ENCODE measurements at regions not wholly inside any gene's neighbourhood (a gene's known extent, or its start where the extent isn't known, plus 50 kb on each side); places are given as distances from the start of the nearest gene placed in this dataset.

DNA sequence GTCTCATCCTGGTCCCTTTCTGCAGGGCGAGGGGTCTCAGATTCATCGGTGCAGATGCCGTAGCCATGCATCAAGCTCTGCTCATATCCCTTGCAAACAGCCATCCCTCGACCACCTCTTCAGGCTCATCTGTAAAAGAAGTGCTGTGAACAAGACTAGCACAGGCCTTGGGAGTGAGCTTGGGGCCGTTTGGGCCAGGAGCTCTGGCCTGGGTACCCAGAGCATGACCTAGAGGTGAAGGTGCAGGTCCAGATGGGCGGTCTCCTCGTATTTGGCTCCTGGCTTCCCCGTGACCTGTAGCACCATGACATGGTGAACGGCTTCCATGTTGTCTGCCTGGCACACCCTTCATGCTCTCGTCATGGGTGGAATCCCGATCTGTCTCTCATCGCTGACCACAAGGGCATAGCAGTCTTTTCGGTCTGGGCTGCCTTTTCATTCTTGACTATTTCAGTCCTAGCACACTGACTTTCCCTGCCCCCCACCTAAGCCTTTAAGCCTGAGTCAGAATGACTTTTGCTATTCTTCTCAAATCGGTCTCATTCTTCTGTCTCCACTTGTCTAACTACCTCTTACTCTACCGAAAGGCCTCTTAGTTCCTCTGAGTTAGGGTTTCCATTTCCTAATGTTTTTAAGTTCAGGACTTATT lies 216.0 kb downstream of the FOXL1 start:
- no peak for DNase-seq (ENCODE audit: extremely low read depth in 1 of 2, low read depth in 1 of 2)

DNA sequence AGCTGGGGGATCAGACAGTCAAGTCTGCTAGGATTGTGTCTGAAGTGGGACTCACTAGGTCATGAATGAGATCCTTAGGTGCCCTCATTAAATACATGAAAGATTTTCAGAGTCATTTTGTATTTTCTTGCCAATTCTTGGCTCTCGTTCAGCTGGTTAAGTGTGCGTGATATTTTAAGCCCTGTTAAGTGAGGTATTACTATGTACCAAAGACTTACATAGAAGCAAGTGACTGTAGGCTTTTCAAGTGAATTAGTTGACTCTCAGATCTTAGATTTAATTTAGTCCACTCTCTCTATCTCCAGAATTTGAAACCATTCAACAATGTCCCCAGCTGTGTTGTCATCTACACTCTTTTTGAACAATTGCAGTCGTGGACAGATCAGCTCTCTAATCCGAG lies 219.4 kb downstream of the FOXL1 start:
- no peak for DNase-seq (ENCODE audit: extremely low read depth in 1 of 2, low read depth in 1 of 2)

DNA sequence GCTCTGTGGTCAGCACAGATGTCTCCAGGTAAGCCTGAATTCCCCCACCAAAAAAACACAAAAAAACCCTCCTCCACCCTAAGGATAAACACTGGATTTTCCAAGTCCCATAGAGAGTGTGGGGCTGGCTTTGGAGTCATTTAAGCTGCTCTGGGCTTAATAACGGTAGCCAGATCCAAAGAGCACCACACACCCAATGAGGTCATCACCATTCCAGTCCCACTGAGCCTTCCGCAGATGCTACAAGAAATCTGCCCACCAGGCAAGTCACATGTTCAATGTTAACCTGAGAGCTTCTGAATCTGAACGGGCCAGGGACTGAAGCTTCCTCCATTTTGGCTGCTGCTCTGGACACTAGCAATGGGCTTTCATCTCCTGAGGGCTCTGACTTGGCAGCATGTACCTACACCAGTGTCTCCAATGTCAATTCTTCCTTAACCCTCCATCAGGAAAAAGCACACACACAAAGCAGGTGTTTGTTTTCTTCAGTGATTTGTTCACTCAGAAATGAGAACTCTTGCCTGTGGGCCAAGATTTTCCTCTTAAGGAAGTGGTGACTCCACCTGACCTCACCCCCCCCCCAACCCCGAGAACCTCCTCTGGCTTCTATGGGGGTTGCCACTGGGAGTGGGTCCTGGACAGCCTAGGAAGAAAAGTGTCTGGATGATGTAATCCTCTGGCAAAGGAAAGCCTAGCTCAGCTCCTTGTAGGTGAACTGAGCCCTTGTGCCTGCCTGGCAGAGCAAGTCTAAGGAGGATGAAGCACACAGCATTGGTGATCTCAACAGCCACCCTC lies 220.1 kb downstream of the FOXL1 start:
- DNase-seq (ENCODE audit: extremely low read depth in 1 of 2, low read depth in 1 of 2): no peak

DNA sequence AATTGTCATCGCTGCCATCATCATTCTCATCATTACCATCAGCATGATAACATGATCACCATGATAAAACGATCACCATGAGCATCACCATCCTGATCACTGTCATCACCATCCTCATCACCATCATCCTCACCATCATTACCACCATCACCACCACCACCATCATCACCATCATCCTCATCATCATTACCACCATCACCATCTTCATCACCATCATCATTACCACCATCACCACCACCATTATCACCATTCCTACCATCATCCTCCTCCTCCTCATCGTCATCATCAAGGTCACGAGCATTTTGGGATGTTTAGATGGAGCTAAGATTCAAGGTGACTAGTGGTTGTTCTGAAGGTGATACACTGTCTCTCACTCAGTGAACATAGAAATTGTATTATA lies 221.0 kb downstream of the FOXL1 start:
- DNase-seq (ENCODE audit: extremely low read depth in 1 of 2, low read depth in 1 of 2): no peak

DNA sequence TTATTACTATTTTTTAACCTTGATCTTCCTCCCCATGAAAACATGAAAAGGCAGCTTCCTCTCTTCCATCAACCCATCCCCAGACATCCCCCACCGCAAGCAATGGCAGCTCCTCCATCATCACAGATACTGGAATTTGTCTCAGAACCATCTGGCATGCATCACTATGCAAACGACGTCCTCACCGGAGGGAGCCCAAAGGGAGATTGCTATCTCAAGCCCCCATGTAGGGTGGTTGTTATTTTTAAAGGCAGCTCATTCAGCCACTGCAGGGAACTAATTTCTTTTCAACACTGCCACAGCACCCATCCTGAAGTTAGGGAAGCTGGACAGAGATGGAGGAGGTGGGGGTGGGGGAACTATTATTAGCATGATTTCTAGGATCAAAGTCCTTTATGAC lies 222.5 kb downstream of the FOXL1 start:
- DNase-seq (ENCODE audit: extremely low read depth in 1 of 2, low read depth in 1 of 2): no peak

DNA sequence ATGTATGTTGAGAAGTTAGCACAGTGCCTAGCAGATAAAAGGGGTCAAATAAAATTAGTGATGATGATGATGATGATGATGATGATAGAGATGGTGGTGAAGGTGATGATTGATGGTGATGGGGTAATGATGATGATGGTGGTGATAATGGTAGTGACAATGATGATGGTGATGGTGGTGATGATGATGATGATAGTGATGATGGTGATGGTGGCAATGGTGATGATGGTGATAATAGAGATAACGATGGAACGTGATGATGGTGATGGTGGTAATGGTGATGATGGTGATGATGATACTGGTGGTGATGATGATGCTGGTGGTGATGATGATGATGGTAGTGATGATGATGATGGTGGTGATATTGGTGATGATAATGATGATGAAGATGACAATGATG lies 223.7 kb downstream of the FOXL1 start:
- DNase-seq (ENCODE audit: extremely low read depth in 1 of 2, low read depth in 1 of 2): no peak

DNA sequence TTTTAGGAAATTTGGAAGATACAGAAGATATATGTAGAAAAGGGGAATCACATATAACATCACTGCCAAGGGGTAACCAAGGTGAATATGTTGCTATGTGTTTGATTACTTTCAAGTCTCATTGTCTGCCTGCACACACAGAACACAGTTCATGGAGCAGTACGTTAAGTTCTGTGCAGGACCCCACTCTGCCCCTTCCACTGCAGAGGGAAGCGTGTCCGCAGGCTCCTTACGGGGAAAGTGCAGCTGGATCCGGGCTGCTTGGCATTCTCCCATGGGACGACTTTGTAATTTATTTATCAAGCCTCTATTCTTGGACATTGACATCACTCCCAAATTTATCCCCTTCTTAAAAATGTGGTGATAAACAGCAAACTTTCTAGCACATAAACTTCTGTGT lies 226.8 kb downstream of the FOXL1 start:
- DNase-seq (ENCODE audit: extremely low read depth in 1 of 2, low read depth in 1 of 2): no peak

DNA sequence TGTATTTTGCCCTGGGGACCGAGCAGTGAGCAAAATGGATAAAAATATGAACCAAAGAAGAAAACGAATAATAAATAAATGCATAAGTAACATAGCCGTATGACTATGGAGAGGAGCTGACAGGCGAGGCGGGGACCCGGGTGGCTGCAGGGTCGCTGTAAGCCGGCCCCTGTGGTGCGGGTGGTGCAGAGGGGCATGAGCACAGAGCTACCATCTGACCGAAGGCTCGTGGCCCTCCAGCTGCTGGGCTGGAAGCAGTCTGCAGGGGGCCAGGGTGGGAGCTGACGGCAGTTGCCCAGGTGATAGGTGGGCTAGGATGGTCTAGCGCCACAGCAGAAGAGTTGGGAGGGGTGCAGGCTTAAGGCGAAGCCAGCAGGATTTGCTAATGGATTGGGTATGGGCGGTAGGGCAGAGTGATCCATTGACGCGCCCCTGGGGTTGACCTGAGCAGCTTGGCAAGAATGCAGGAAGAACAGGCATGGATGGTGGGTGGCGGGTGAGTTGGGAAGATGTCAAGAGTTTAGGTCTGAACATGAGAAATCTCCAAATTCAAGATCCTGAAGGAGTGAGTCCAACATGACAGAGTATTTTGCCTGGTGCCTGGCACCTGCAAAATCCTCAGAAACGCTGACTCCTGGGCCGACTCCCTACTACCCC lies 228.0 kb downstream of the FOXL1 start:
- DNase-seq (ENCODE audit: extremely low read depth in 1 of 2, low read depth in 1 of 2): no peak

DNA sequence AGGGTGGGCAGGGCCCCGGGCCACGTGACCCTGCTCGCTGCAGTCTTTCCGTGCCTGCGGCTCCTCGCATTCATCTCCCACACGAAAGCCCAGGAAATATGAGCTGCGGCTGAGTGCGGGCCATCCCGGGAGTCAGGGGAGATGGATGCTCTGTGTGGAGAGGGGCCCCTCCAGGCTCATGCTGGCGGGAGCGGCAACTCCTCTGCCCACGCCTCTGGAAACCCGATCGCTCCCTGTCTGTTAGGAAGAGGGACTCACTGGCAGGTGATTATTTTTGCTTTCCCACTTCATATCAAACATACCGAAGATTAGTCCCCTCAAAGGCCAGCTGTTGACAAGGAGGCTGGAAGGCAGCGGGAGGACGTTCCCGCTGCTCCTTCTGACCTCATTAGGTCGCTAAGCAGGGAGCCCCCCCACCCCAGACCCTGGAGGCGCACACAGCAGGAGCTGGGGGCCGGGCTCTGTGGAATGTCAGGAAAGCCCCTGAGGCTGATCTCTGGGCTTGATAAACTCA lies 228.5 kb downstream of the FOXL1 start:
- DNase-seq (ENCODE audit: extremely low read depth in 1 of 2, low read depth in 1 of 2): no peak

DNA sequence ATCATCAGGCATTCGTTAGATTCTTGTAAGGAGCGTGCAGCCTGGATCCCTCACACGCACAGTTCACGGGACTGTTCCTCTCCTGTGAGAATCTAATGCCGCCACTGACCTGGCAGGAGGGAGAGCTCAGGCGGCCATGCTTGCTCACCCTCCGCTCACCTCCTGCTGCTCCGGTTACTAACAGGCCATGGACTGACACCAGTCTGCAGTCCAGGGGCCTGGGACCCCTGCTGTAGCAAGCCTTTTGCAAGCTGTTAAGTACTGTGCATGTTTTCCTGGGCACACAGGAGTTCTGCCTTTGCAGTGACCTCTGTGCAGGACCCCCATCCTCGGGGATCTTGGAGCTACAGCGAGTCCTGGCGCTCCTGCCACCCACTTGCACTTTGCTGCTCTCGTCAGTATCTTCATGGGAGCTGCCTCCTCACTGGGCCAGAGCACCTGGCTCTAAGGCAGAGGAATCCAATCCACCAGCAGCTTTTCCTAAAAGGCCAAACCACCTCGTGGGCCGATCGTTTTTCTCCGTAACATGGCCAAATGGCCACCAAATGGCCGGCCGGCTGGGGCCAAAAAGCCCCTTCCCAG lies 230.6 kb downstream of the FOXL1 start:
- no peak for DNase-seq (ENCODE audit: extremely low read depth in 1 of 2, low read depth in 1 of 2)

DNA sequence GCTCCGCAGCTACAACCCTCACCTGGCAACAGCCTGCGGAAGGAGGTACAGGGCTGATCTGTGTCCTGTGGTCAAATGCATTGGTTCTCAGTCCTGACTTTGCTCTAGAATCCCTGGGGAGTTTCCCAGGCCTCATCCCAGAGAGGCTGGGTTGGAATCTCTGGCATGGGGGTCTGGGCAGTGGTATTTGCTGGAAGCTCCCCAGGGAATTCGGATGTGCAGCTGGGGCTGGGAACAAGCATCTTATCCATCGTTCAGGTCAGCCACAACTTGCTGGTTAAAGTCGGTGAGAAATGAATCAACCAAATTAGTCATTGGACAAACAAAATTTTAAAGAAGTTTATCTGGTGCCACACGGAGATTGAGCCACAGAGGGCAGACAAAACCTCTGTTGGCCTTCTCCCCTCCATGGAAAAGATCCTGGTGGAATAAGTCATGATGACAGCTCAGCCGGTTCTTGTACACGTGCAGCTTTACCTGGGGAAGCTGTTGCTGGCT lies 231.2 kb downstream of the FOXL1 start:
- no peak for DNase-seq (ENCODE audit: extremely low read depth in 1 of 2, low read depth in 1 of 2)

DNA sequence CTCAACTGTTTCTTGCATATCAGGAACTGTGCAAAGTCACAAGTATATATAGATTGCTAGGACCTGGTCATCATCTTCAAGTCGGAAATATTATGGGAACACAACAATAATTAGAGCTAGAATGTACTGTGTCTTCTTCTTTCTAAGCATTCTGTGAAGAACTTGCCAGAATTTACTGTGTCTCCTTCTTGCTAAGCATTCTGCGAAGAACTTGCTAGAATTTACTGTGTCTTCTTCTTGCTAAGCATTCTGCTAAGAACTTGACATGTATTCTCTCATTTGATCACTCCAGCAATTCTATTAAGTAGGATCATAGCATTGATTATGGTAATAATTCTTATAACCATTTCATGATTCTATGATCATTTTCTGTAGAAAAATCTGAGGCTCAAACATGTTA lies 231.7 kb downstream of the FOXL1 start:
- DNase-seq (ENCODE audit: extremely low read depth in 1 of 2, low read depth in 1 of 2): no peak

DNA sequence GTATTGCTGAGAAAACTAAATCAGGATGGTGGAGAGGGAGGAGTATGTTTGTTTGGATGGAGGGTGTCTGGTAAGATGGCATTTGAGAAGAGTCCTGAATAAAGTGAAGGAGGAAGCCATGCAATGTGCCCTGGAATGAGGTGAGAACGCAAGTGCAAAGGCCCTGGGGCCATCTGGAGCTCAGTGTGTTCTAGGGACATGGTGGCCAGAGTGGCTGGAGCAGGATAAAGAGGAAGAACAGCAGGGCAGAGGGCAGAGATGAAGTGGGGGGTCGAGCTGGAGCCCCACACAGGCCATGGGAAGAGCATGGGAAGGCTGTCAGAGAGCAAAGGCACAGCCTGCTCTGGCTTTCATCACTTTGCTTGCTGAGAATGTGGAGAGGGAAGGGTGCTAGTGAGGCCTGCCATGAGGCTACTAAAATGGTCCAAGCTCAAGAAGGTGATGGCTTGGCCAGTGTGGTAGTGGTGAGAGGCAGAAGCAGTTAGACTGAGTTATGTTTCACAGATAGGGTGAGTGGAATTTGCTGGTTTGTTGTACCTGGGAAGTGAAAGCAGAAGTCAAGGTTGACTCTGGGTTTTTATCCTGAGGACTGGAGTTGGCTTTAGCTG lies 234.1 kb downstream of the FOXL1 start:
- DNase-seq (ENCODE audit: extremely low read depth in 1 of 2, low read depth in 1 of 2): no peak

DNA sequence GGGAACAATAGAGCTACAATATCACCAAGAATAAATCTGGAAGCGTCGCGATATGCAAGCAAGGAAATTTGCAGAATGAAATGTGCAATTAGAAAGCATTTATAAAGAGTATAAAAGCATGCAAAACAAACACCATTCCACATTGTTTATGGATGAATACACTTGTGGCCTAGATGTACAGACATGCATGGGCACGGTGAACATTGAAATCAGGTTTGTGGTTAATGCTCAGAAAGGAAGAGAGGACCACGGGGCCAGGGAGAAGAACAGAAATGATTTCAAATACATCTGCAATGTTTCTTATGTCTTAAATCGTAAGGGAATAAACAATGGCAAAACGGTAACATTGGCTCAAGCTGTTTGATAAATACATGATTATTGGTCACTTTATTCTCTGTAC lies 235.9 kb downstream of the FOXL1 start:
- DNase-seq (ENCODE audit: extremely low read depth in 1 of 2, low read depth in 1 of 2): no peak

DNA sequence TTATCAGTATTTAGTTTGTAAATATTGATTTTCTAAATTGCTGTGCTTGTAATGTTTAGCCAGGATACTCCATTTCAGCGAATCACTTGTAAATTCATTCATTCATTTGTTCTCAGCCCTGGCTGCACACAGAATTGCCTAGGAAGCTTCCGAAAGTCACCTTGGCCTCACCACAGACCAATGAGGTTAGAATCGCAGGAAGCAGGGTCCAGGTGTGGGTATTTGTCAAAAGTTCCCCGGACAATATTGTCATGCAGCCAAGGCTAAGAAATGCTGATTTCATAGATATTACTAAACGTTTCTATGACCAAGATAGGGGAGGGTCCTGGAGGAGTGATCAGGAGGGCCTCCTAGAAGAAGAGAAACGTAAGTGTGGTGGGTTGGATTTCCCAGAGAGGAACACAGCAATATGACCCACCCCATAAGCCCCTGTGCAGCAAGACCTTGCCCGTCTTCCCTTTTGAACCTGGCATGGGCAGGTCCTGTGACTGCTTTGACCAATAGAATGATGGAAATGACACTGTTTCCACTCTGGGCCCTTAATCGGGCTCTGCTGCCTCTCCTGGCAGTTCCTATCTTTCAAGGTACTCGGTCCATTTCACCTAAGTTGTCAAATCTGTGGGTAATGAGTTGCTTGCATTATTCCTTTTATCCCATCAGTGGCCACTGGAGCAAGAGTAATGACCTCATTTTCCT lies 238.7 kb downstream of the FOXL1 start:
- no peak for DNase-seq (ENCODE audit: extremely low read depth in 1 of 2, low read depth in 1 of 2)

DNA sequence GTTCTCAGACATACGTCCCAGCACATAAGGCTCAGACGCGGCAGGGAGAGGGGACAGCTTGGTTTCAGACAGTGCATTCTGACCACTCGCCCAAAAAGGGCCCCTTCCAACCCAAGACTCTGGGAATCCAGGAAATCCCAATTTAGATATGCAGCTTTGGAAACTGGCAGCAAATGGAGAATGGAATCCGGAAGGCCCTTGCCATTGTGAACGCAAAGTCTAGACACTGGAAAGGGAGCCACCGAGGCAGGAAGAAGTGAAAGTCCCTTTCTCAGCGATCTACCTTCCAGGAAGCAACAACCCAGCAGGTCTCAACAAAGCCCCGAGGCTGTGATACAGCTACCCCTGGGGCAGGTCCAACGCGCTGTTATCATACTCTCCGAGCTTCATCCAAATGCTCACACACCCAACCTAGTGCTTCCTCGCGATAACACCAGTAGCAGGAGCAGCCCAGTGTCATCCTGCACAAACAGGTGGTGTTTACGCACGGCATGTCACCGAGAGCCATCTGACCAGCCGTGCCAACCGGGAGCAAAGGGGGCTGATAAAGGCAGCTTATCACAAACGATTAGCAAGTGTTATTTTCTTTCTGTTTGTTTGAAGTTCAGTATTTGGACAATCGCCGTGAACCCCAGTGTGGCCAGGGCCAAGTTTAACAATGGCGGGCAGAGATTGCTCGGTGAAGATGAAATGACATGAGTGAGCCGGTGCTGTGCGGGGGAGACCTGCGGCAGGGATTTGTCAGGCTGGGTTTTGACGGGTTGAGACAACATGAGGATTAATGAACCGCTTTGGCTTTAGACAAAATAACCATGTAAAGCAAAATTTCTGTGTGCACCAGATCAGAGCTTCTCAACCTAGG lies 240.6 kb downstream of the FOXL1 start:
- no peak for DNase-seq (ENCODE audit: extremely low read depth in 1 of 2, low read depth in 1 of 2)

DNA sequence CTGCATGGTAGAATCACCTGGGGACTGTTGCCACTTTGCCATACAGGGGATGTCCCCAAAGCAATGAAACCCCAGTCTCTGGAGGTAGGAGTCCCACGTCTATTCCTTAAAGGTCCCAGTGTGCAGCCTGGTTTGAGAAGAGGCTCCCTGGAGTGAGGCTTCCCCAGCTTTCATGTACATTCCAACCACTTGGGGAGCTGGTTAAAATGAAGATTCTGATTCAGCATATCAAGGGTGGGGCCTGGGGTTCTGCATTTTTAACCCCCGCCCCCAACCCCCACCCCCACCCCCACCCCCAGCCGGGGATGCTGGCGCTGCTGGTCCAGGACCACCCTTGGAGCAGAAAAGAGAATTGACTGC lies 241.2 kb downstream of the FOXL1 start:
- no peak for DNase-seq (ENCODE audit: extremely low read depth in 1 of 2, low read depth in 1 of 2)

DNA sequence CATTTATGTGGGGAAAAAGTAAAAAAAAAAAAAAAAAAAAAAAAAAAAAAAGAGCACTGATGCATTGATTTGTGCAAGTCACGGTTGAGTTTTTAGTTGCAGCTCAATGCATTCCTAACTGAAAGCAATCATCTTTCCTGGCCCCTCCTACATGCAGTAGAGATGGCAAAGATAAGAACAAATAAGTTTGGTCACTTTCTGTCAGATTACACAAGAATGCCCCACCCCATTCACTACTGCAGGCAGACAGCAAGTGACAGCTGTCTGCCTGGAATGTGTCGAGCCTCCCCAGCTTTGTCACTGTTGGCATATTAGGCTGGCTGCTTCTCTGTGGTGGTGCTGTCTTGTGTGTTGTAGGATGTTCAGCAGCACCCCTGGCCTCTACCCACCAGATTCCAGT lies 243.5 kb downstream of the FOXL1 start:
- DNase-seq (ENCODE audit: extremely low read depth in 1 of 2, low read depth in 1 of 2): no peak

DNA sequence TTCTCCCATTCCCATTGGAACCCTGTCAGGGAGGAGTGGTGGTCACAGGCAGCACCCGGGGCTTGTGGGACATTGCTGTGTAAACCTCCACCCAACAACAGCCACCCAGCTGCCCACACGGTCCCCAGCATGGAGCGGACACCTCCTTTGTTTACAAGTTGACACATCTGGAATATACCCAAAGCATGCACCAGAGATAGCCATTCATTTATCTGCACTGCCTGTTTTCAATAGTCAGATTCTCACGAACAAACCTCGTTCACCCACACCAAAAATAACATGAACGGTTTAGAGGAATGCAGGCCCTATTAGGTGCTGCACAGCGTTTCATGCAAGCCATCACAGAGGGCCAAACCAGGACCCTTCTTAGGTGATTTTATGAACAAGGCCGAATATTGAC lies 244.8 kb downstream of the FOXL1 start:
- DNase-seq (ENCODE audit: extremely low read depth in 1 of 2, low read depth in 1 of 2): no peak

Measured in stimulated activated CD8-positive, alpha-beta memory T cell treated with anti-CD3 and anti-CD28 coated beads, Interleukin-7, amount 100 ng/mL, for 48 hours (primary cell).